Thyroid gland (tissue), 4 donors: ENCODE measurements at regions not wholly inside any gene's neighbourhood (a gene's known extent, or its start where the extent isn't known, plus 50 kb on each side); places are given as distances from the start of the nearest gene placed in this dataset.

ENCODE experiments used
- POLR2A ChIP-seq, 2 donors: fragments of 450-650 bp; IDR thresholded peaks; one replicate each; pipeline ENCODE4 v1.6.1; 2017; ENCODE audit warnings: antibody characterized with exemption in 2 of 2, mild to moderate bottlenecking in 2 of 2, moderate library complexity in 1 of 2
- TF ChIP-seq, protein P1 (sequence below), 6 experiments: fragments of 200-600 bp in 3 of 6; fragments of 450-650 bp in 3 of 6; sonication (generic) in 3 of 6; IDR thresholded peaks; one replicate each; pipeline ENCODE4 v1.5.1; 2016 to 2019; ENCODE audit warnings: antibody characterized with exemption in 6 of 6, mild to moderate bottlenecking in 2 of 6, inconsistent platforms in 1 of 6, moderate library complexity in 1 of 6

DNA sequence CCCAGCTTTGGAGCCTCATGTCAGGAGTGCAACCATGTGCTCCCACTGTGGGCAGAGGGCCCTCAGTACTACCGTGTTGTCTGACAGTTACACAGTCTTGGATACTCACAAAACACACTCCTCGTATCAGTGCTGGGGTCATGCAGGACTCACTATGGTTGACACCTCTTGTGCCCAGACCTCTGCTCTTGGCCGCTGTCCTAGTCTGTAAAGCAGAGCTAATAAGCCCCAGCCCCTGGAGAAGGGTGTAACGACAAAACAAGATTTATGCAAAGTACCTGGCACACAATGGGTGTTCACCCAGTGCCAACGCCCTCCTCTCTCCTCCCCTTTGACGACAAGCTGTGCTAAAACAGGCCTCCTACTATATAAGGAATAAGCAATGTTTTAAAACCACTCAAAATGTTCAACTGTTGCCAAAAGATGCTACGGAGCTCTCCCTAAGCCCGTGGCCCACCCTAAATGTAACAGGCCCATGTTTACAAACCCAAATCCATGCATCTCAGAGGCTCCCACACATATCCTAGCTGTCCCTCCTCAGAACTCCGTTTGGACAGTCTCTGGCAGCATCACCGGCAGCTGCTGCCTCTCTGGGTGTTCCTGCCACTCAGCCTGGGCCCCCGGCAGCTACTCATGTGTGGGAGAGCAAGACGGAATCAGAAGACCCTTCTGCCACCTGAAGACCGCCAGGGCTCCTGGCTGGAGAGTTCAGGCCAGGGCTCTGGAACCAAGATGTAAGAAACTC, 65.8 kb downstream of the MRPL46 start:
- TF ChIP-seq, protein P1, sequence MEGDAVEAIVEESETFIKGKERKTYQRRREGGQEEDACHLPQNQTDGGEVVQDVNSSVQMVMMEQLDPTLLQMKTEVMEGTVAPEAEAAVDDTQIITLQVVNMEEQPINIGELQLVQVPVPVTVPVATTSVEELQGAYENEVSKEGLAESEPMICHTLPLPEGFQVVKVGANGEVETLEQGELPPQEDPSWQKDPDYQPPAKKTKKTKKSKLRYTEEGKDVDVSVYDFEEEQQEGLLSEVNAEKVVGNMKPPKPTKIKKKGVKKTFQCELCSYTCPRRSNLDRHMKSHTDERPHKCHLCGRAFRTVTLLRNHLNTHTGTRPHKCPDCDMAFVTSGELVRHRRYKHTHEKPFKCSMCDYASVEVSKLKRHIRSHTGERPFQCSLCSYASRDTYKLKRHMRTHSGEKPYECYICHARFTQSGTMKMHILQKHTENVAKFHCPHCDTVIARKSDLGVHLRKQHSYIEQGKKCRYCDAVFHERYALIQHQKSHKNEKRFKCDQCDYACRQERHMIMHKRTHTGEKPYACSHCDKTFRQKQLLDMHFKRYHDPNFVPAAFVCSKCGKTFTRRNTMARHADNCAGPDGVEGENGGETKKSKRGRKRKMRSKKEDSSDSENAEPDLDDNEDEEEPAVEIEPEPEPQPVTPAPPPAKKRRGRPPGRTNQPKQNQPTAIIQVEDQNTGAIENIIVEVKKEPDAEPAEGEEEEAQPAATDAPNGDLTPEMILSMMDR (IDR thresholded peaks at IDR 0.05) = no peak
- no peak for TF ChIP-seq POLR2A (IDR thresholded peaks at IDR 0.05)
